Activated CD8-positive, alpha-beta memory T cell treated with anti-CD3 and anti-CD28 coated beads, Interleukin-2, amount 10 ng/mL, durations not matched to agents 7 days and 5 days (primary cell): ENCODE measurements at regions not wholly inside any gene's neighbourhood (a gene's known extent, or its start where the extent isn't known, plus 50 kb on each side); places are given as distances from the start of the nearest gene placed in this dataset.

ENCODE experiments used
- ATAC-seq: fragments of 150-1000 bp; cut with Tn5 transposase; one replicate; pipeline ENCODE4 v1.10.0; 2021; ENCODE audit warnings: moderate library complexity
- CTCF ChIA-PET: fragments of 350-600 bp; sonication (Branson Sonifier 250); formaldehyde crosslinking; loops from one replicate; lab custom pipeline; 2021; ENCODE audit warnings: antibody characterized with exemption; lab: Charles Lee
- DNase-seq: peaks from one replicate; pipeline ENCODE4 v3.0.0-alpha.2; 2020
- H3K27ac Mint-ChIP-seq: one replicate; pipeline ENCODE4 v1.8.0; 2021; ENCODE audit warnings: mild to moderate bottlenecking, mixed read lengths
- H3K27me3 Mint-ChIP-seq: one replicate; pipeline ENCODE4 v1.8.0; 2021; ENCODE audit warnings: mixed read lengths
- H3K36me3 Mint-ChIP-seq: one replicate; pipeline ENCODE4 v1.8.0; 2021; ENCODE audit warnings: mild to moderate bottlenecking, mixed read lengths
- H3K4me1 Mint-ChIP-seq: one replicate; pipeline ENCODE4 v1.8.0; 2021; ENCODE audit warnings: mixed read lengths
- H3K4me3 Mint-ChIP-seq: one replicate; pipeline ENCODE4 v1.8.0; 2021; ENCODE audit warnings: mild to moderate bottlenecking, moderate library complexity, mixed read lengths
- H3K9me3 Mint-ChIP-seq: one replicate; pipeline ENCODE4 v1.8.0; 2022; ENCODE audit warnings: low read depth, mixed read lengths

DNA sequence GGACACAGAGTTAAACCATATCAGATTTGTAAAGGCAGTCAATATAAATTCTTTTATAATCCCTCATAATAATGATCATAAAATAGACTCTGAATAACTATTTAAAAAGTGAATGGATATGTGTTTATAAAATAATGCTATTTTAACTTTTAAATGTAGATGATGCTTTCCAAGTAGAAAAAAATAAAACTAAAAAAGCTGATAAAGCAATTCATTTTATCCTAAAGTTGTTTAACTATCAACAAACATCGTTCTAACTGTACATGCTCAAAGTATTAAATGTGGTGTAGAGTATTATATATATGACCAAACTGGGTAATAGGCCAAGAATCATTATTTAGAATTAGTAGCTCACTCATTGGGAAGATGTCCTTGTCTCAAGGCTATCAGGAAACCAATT is 248.3 kb upstream of the CLEC14A start:
- CTCF ChIA-PET: no interaction called here
- no peak for ATAC-seq
- H3K4me1 Mint-ChIP-seq: no peaks in the 10 kb centered on the region
- DNase-seq: no peak
- no peaks in the 10 kb centered on the region for H3K36me3 Mint-ChIP-seq
- H3K27me3 Mint-ChIP-seq: no peaks in the 10 kb centered on the region
- no peak overlapping the region for H3K4me3 Mint-ChIP-seq
- peaks cover 4% of the 10 kb centered on the region for H3K9me3 Mint-ChIP-seq
- no peak overlapping the region for H3K27ac Mint-ChIP-seq

DNA sequence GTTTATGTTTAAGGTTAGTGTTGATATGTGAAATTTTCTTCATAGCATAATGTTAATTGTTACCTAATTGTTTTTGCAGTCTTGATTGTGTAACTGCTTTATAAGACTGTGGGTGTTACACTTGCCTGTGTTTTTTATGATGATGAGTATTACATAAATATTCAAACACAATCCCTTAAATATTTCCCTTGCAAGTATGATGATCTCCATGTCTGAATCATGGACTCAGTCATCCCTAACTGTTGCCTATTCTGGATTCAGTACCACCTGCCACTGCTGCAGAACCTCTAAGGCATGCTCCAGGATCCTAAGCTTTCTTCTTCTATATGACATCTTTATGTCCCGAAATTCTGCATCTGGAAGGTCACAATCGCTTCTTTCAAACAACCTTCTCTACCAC is 246.3 kb upstream of the CLEC14A start:
- H3K27me3 Mint-ChIP-seq: no peaks in the 10 kb centered on the region
- no peak overlapping the region for H3K4me3 Mint-ChIP-seq
- CTCF ChIA-PET: no interaction called here
- H3K27ac Mint-ChIP-seq: no peak overlapping the region
- H3K4me1 Mint-ChIP-seq: no peaks in the 10 kb centered on the region
- H3K9me3 Mint-ChIP-seq: peaks cover 3% of the 10 kb centered on the region
- DNase-seq (no peak), ATAC-seq (no peak)
- no peaks in the 10 kb centered on the region for H3K36me3 Mint-ChIP-seq

DNA sequence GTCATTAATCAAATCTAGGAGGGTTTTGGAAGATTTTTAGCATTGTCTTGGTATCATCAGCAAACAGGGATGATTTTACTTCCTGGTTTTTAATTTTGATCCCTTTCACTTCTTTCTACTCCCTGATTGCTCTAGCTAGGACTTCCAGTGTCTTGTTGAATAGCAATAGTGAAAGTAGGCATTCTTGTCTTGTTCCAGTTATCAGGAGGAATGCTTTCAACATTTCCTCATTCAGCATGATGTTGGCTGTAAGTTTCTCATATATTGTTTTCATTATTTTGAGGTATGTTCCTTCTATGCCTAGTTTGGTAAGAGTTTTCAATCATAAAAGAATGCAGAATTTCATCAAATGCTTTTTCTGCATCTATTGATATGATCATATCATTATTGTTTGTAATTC is 244.2 kb upstream of the CLEC14A start:
- DNase-seq: no peak
- no peaks in the 10 kb centered on the region for H3K36me3 Mint-ChIP-seq
- no peaks in the 10 kb centered on the region for H3K4me1 Mint-ChIP-seq
- CTCF ChIA-PET: no interaction called here
- no peak overlapping the region for H3K4me3 Mint-ChIP-seq
- no peaks in the 10 kb centered on the region for H3K27me3 Mint-ChIP-seq
- no peak overlapping the region for H3K27ac Mint-ChIP-seq
- peaks cover 3% of the 10 kb centered on the region for H3K9me3 Mint-ChIP-seq
- no peak for ATAC-seq

DNA sequence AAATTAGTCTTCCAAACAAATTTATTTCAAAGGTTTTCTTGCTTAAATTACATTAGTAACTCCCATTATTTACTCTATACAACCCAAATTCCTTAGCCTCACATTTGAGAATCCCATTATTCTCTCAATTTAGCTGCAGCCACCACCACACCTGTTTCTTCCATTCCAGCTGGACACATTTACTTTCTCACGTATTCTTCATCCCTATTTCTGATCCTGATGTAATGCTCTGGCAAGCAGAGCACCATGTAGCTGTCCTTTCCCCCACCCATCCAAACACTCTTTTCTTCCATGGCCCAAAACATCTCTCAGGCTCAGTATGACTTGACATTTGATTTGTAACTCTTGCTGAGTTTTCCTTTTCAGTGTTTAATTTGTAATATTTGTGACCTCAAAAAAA is 240.2 kb upstream of the CLEC14A start:
- no peaks in the 10 kb centered on the region for H3K36me3 Mint-ChIP-seq
- H3K27me3 Mint-ChIP-seq: no peaks in the 10 kb centered on the region
- no peak overlapping the region for H3K27ac Mint-ChIP-seq
- no peaks in the 10 kb centered on the region for H3K4me1 Mint-ChIP-seq
- H3K4me3 Mint-ChIP-seq: no peak overlapping the region
- peaks cover 6% of the 10 kb centered on the region for H3K9me3 Mint-ChIP-seq
- CTCF ChIA-PET: no interaction called here
- ATAC-seq (no peak), DNase-seq (no peak)

- ATAC-seq (no peak), DNase-seq (no peak)
- H3K27ac Mint-ChIP-seq: no peak overlapping the region
- peaks cover 2% of the 10 kb centered on the region for H3K9me3 Mint-ChIP-seq
- no peaks in the 10 kb centered on the region for H3K27me3 Mint-ChIP-seq
- no peaks in the 10 kb centered on the region for H3K4me1 Mint-ChIP-seq
- CTCF ChIA-PET: no interaction called here
- no peaks in the 10 kb centered on the region for H3K36me3 Mint-ChIP-seq
- no peak overlapping the region for H3K4me3 Mint-ChIP-seq
These were observed 234.4 kb upstream of the CLEC14A start for GRCh38 chr14:38490273-38490672.

- CTCF ChIA-PET: no interaction called here
- ATAC-seq (no peak), DNase-seq (no peak)
- no peaks in the 10 kb centered on the region for H3K9me3 Mint-ChIP-seq
- no peaks in the 10 kb centered on the region for H3K27me3 Mint-ChIP-seq
- H3K4me1 Mint-ChIP-seq: no peaks in the 10 kb centered on the region
- H3K4me3 Mint-ChIP-seq: no peak overlapping the region
- no peak overlapping the region for H3K27ac Mint-ChIP-seq
- no peaks in the 10 kb centered on the region for H3K36me3 Mint-ChIP-seq
These were observed 229.1 kb upstream of the CLEC14A start for GRCh38 chr14:38485026-38485425.

- Mint-ChIP-seq H3K9me3 (peaks cover 8% of the 10 kb centered on the region), H3K27me3 (no peaks in the 10 kb centered on the region), H3K4me1 (no peaks in the 10 kb centered on the region), H3K27ac (no peak overlapping the region), H3K4me3 (no peak overlapping the region), H3K36me3 (no peaks in the 10 kb centered on the region)
- CTCF ChIA-PET: no interaction called here
- DNase-seq (no peak), ATAC-seq (no peak)
These were observed 226.2 kb upstream of the CLEC14A start for GRCh38 chr14:38481952-38482678.

DNA sequence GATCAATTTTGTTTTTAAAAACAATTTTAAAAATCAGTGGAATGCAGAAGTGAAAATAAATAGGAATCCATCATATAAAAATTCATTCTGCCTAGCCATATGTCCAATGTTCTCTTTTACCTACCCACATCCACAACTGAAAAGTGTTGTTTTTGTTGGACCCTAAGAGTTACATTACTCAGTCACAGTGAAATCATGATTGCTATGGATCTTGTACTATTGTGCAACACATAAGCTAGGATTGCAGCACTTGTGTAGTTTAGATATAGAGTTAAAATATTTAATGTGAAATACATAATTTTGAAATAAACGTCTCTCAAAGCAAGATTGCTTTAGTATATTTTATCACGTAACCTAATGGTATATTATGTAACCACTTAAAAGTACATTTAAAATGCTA is 213.3 kb upstream of the CLEC14A start:
- no peak overlapping the region for H3K27ac Mint-ChIP-seq
- DNase-seq (no peak), ATAC-seq (no peak)
- H3K9me3 Mint-ChIP-seq: peaks cover 2% of the 10 kb centered on the region
- H3K27me3 Mint-ChIP-seq: no peaks in the 10 kb centered on the region
- no peaks in the 10 kb centered on the region for H3K36me3 Mint-ChIP-seq
- H3K4me1 Mint-ChIP-seq: no peaks in the 10 kb centered on the region
- H3K4me3 Mint-ChIP-seq: no peak overlapping the region
- CTCF ChIA-PET: no interaction called here

DNA sequence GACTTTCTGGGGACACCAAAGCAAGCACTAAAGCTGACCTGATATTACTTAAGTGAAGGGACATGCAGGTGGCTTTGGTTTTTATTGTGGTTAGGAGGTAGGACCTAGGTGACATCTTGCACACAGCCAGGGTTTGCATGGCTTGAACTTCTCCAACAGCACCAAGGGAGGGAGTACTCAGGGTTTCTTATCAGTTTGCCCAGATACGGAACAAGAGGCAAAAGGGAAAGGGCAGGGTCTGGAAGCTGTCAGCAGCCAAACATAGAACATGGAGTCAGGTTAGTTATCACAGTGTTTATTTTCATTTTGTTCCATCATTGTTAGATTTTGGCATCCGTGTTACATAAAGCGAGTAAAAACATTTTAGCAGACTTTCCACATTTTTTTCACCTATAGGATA is 186.3 kb upstream of the CLEC14A start:
- no peak overlapping the region for H3K4me3 Mint-ChIP-seq
- DNase-seq (no peak), ATAC-seq (no peak)
- no peaks in the 10 kb centered on the region for H3K4me1 Mint-ChIP-seq
- H3K27ac Mint-ChIP-seq: no peak overlapping the region
- CTCF ChIA-PET: no interaction called here
- H3K27me3 Mint-ChIP-seq: no peaks in the 10 kb centered on the region
- H3K36me3 Mint-ChIP-seq: no peaks in the 10 kb centered on the region
- no peaks in the 10 kb centered on the region for H3K9me3 Mint-ChIP-seq

- Mint-ChIP-seq H3K27ac (no peak overlapping the region), H3K4me1 (no peaks in the 10 kb centered on the region), H3K36me3 (no peaks in the 10 kb centered on the region), H3K27me3 (no peaks in the 10 kb centered on the region), H3K9me3 (no peaks in the 10 kb centered on the region), H3K4me3 (no peak overlapping the region)
- ATAC-seq (no peak), DNase-seq (no peak)
- CTCF ChIA-PET: no interaction called here
These were observed 176.3 kb upstream of the CLEC14A start for GRCh38 chr14:38432186-38432585.

DNA sequence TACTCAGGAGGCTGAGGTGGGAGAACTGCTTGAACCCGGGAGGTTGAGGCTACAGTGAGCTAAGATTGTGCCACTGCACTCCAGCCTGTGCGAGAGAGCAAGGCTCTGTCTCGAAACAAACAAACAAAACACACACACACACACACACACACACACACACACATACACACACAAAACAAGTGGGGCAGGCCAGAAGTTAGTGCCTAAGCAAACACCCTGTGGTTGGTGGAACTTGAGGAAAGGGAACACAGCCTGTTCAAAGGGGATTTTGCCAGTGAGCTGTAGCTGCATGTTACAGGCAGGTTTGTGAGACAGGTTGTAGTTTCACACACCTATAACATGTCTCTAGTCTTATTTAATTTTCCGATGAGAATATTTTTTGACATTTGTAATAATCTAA is 175.3 kb upstream of the CLEC14A start:
- no peak overlapping the region for H3K4me3 Mint-ChIP-seq

GRCh38 chr14:38430522-38430921 is 174.6 kb upstream of the CLEC14A start:
- no peaks in the 10 kb centered on the region for H3K9me3 Mint-ChIP-seq
- no peaks in the 10 kb centered on the region for H3K4me1 Mint-ChIP-seq
- H3K4me3 Mint-ChIP-seq: no peak overlapping the region
- ATAC-seq (no peak), DNase-seq (no peak)
- H3K36me3 Mint-ChIP-seq: no peaks in the 10 kb centered on the region
- H3K27ac Mint-ChIP-seq: no peak overlapping the region
- H3K27me3 Mint-ChIP-seq: no peaks in the 10 kb centered on the region
- CTCF ChIA-PET: interaction anchor here (1.4 kb wide), 1 partner anchor 11 kb away, joined by 3 read pairs; no protein-coding TSS in a partner anchor

More for the DNA sequence above, 175.3 kb upstream of the CLEC14A start:
- Mint-ChIP-seq H3K4me1 (no peaks in the 10 kb centered on the region), H3K9me3 (no peaks in the 10 kb centered on the region), H3K36me3 (no peaks in the 10 kb centered on the region), H3K27me3 (no peaks in the 10 kb centered on the region), H3K27ac (no peak overlapping the region)
- no peak for DNase-seq
- ATAC-seq: no peak
- CTCF ChIA-PET: no interaction called here

DNA sequence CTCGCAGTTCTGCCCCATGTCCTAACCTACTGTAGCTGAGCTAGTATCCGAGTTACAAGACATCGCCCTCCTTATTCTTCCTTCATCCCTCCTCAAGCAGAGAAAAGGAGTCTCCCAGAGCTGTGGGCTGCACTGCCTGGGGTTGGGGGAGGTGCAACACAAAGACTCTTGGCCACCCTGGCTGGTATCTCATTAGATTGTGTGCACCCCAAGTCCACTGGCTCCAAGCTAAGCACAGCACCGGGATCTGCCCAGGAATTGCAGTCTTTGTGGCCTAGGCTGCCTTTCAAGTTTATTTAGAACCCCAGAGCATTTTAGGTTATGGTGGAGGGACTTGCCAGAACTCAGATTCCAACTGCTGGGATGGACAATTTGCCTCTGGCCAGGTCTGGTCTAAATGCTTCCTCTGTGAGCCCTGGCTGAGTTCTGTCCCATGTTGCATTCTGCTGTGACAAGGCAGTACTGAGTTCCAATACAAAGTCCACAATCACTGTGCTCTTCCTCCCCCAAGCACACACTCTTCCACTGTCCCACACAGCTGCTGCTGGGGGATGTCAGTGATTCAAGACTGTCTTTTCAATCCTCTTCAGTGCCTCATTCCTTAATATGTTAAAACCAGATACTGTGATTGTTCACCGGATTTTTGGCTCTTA is 169.6 kb upstream of the CLEC14A start:
- no peaks in the 10 kb centered on the region for H3K9me3 Mint-ChIP-seq
- no peak overlapping the region for H3K27ac Mint-ChIP-seq
- H3K36me3 Mint-ChIP-seq: no peaks in the 10 kb centered on the region
- CTCF ChIA-PET: no interaction called here
- H3K27me3 Mint-ChIP-seq: no peaks in the 10 kb centered on the region
- no peak overlapping the region for H3K4me3 Mint-ChIP-seq
- ATAC-seq (no peak), DNase-seq (no peak)
- H3K4me1 Mint-ChIP-seq: no peaks in the 10 kb centered on the region

DNA sequence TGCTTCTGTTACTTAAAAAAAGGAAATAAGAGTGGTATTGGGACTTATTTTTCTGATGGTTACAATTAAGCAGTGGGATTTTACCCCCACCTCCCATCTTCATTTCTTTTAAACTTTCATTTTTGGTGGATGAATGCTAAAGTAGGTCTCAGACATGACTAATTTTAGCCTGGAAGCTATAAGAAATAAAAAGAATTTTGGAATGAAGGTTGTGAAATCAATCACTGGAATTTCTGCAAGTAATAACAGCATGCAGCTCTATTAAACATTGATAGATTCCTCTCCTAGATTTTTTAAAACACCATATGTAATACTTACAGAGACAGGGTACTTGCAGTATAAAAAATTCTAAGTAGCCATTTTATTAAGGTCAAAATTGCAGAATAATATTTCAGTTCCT is 164.2 kb upstream of the CLEC14A start:
- Mint-ChIP-seq H3K4me1 (no peaks in the 10 kb centered on the region), H3K4me3 (no peak overlapping the region), H3K36me3 (no peaks in the 10 kb centered on the region), H3K9me3 (no peaks in the 10 kb centered on the region), H3K27me3 (no peaks in the 10 kb centered on the region), H3K27ac (no peak overlapping the region)
- no peak for ATAC-seq
- DNase-seq: no peak
- CTCF ChIA-PET: interaction anchor here (1.2 kb wide), 1 partner anchor 10 kb away, joined by 3 read pairs; no protein-coding TSS in a partner anchor
